ENCODE measurements at regions not wholly inside any gene's neighbourhood (a gene's known extent, or its start where the extent isn't known, plus 50 kb on each side); places are given as distances from the start of the nearest gene placed in this dataset.

DNA sequence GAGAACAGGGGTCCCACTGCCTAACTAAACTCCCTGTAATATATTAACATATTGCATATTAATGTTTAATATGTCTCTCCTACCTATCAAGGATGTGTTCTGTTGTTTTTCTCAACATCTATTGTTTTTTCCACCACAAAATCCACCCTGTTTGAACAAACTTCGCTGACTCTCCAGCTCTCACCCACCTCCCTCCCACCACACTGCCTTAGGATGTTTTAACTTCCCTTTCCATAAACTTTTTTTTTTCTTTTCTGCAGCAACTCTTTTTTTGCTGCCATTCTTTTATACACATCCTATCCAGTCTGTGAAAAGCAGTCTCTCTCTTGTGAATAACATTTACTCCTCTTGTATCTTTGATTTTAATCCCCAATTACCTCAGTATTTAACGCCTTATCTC is 226.1 kb downstream of the PCDH7 start:
- POLR2A ChIA-PET: no interaction called here
- no peak for ATAC-seq
- in situ Hi-C loops (cut with HindIII; ENCODE audit: low pct_unique_long_range_greater_than_20kb, low sequenced_read_pairs): no loop called here
- Histone ChIP-seq H3K4me1 (ENCODE audit: control insufficient read depth, insufficient read depth, low read length) (no peaks in the 10 kb centered on the region; the same call in 1 of the 2 replicates), H3K9me3 (ENCODE audit: control insufficient read depth, insufficient read depth, low read depth, low read length) (no peaks in the 10 kb centered on the region), H3K36me3 (ENCODE audit: control insufficient read depth, insufficient read depth, low read length) (no peaks in the 10 kb centered on the region), H3K27ac (ENCODE audit: low read length) (peak overlapping the region; percentile 51; the same call in 1 of the 2 replicates), H3K27me3 (ENCODE audit: control insufficient read depth, insufficient read depth, low read length) (no peaks in the 10 kb centered on the region), H3K4me3 (ENCODE audit: low read depth in 2 of 2, low read length in 2 of 2) (no peak overlapping the region)
- intact Hi-C loops (cut with micrococcal nuclease; ENCODE audit: unreplicated experiment): no loop called here
- TF ChIP-seq TCF7L2 (IDR thresholded peaks at IDR 0.05; ENCODE audit: low read depth, low read length): no peak
- no peak for TF ChIP-seq SIN3A (IDR thresholded peaks at IDR 0.05; ENCODE audit: borderline replicate concordance, insufficient read depth, low read depth, low read length)
- TF ChIP-seq, protein P1, sequence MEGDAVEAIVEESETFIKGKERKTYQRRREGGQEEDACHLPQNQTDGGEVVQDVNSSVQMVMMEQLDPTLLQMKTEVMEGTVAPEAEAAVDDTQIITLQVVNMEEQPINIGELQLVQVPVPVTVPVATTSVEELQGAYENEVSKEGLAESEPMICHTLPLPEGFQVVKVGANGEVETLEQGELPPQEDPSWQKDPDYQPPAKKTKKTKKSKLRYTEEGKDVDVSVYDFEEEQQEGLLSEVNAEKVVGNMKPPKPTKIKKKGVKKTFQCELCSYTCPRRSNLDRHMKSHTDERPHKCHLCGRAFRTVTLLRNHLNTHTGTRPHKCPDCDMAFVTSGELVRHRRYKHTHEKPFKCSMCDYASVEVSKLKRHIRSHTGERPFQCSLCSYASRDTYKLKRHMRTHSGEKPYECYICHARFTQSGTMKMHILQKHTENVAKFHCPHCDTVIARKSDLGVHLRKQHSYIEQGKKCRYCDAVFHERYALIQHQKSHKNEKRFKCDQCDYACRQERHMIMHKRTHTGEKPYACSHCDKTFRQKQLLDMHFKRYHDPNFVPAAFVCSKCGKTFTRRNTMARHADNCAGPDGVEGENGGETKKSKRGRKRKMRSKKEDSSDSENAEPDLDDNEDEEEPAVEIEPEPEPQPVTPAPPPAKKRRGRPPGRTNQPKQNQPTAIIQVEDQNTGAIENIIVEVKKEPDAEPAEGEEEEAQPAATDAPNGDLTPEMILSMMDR (IDR thresholded peaks at IDR 0.05): no peak
- no peak for TF ChIP-seq POLR2AphosphoS5 (IDR thresholded peaks at IDR 0.05; ENCODE audit: low read depth, low read length)
- TF ChIP-seq, protein P2, sequence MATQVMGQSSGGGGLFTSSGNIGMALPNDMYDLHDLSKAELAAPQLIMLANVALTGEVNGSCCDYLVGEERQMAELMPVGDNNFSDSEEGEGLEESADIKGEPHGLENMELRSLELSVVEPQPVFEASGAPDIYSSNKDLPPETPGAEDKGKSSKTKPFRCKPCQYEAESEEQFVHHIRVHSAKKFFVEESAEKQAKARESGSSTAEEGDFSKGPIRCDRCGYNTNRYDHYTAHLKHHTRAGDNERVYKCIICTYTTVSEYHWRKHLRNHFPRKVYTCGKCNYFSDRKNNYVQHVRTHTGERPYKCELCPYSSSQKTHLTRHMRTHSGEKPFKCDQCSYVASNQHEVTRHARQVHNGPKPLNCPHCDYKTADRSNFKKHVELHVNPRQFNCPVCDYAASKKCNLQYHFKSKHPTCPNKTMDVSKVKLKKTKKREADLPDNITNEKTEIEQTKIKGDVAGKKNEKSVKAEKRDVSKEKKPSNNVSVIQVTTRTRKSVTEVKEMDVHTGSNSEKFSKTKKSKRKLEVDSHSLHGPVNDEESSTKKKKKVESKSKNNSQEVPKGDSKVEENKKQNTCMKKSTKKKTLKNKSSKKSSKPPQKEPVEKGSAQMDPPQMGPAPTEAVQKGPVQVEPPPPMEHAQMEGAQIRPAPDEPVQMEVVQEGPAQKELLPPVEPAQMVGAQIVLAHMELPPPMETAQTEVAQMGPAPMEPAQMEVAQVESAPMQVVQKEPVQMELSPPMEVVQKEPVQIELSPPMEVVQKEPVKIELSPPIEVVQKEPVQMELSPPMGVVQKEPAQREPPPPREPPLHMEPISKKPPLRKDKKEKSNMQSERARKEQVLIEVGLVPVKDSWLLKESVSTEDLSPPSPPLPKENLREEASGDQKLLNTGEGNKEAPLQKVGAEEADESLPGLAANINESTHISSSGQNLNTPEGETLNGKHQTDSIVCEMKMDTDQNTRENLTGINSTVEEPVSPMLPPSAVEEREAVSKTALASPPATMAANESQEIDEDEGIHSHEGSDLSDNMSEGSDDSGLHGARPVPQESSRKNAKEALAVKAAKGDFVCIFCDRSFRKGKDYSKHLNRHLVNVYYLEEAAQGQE (IDR thresholded peaks at IDR 0.05; ENCODE audit: insufficient read depth in 1 of 2, low read depth in 2 of 2, low read length in 1 of 2): no peak
- no TSS peak for BruUV-seq (replicated peaks)
- CTCF ChIA-PET: no interaction called here
- no peak for DNase-seq (ENCODE audit: low read depth, low spot score)

DNA sequence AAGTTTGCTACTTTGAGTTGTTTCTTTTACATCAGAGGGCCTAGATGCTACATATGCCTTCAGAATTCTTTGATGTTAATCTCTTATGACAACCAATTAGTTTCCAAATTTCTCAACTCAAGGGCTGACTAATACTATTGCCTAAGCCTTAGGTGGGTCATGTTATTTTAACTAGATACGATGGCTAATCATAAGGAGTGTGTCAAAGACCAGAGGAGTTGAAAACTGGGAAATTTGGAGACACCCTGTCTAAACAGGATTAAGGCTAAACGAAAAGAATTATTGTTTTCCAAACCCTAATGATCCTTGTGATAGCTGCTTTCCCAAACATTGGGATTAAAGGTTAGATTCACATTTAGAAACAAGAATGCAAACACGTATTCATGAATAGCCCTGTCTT is 228.5 kb downstream of the PCDH7 start:
- TF ChIP-seq TCF7L2 (IDR thresholded peaks at IDR 0.05; ENCODE audit: low read depth, low read length) (no peak), POLR2AphosphoS5 (IDR thresholded peaks at IDR 0.05; ENCODE audit: low read depth, low read length) (no peak), SIN3A (IDR thresholded peaks at IDR 0.05; ENCODE audit: borderline replicate concordance, insufficient read depth, low read depth, low read length) (no peak)
- TF ChIP-seq, protein P1 (IDR thresholded peaks at IDR 0.05): no peak
- TF ChIP-seq, protein P2 (IDR thresholded peaks at IDR 0.05; ENCODE audit: insufficient read depth in 1 of 2, low read depth in 2 of 2, low read length in 1 of 2): no peak
- BruUV-seq (replicated peaks): no TSS peak
- no peaks in the 10 kb centered on the region for H3K36me3 ChIP-seq (ENCODE audit: control insufficient read depth, insufficient read depth, low read length)
- in situ Hi-C loops (cut with HindIII; ENCODE audit: low pct_unique_long_range_greater_than_20kb, low sequenced_read_pairs) (no loop called here), intact Hi-C loops (cut with micrococcal nuclease; ENCODE audit: unreplicated experiment) (no loop called here)
- ChIA-PET CTCF (no interaction called here), POLR2A (no interaction called here)
- no peak overlapping the region for H3K4me3 ChIP-seq (ENCODE audit: low read depth in 2 of 2, low read length in 2 of 2)
- H3K27ac ChIP-seq (ENCODE audit: low read length): peak overlapping the region; percentile 12; the same call in 1 of the 2 replicates
- peaks cover 12% of the 10 kb centered on the region; the same call in 1 of the 2 replicates for H3K4me1 ChIP-seq (ENCODE audit: control insufficient read depth, insufficient read depth, low read length)
- ATAC-seq: no peak
- H3K9me3 ChIP-seq (ENCODE audit: control insufficient read depth, insufficient read depth, low read depth, low read length): no peaks in the 10 kb centered on the region
- H3K27me3 ChIP-seq (ENCODE audit: control insufficient read depth, insufficient read depth, low read length): no peaks in the 10 kb centered on the region
- no peak for DNase-seq (ENCODE audit: low read depth, low spot score)

All from Panc1 (cell line).